Naive thymus-derived CD4-positive, alpha-beta T cell (primary cell): ENCODE measurements at regions not wholly inside any gene's neighbourhood (a gene's known extent, or its start where the extent isn't known, plus 50 kb on each side); places are given as distances from the start of the nearest gene placed in this dataset.

ENCODE experiments used
- ATAC-seq: fragments of 150-1000 bp; cut with Tn5 transposase; 2 replicates; pipeline ENCODE4 v1.10.0; 2021; ENCODE audit warnings: mild to moderate bottlenecking, moderate library complexity
- CTCF ChIA-PET: fragments of 350-600 bp; sonication (Branson Sonifier 250); formaldehyde crosslinking; loops from one replicate; lab custom pipeline; 2021; ENCODE audit warnings: antibody characterized with exemption; lab: Charles Lee
- POLR2A ChIA-PET: fragments of 350-600 bp; sonication (Branson Sonifier 250); formaldehyde crosslinking; loops from one replicate; lab custom pipeline; 2021; ENCODE audit warnings: antibody characterized with exemption, inconsistent platforms; lab: Charles Lee
- DNase-seq, 9 donors: peaks; one replicate each; pipeline versions ENCODE4 v3.0.0 to v3.0.0-alpha.2; 2020 to 2022; ENCODE audit warnings: mixed read lengths in 1 of 9
- H3K27ac ChIP-seq: one replicate; pipeline ENCODE4 v1.7.0; 2013; ENCODE audit warnings: mild to moderate bottlenecking, low read depth, low read length, moderate library complexity
- H3K27me3 ChIP-seq, 2 donors: one replicate each; pipeline ENCODE4 v1.7.0; 2013; ENCODE audit warnings: low read length in 2 of 2, mild to moderate bottlenecking in 2 of 2, moderate library complexity in 2 of 2; ENCODE audit not compliant: control insufficient read depth in 2 of 2, insufficient read depth in 2 of 2
- H3K36me3 ChIP-seq, 3 experiments: 1 replicate in 2 of 3; 2 replicates in 1 of 3; pipeline ENCODE4 v1.7.0; 2013; ENCODE audit warnings: low read length in 3 of 3, mild to moderate bottlenecking in 3 of 3, moderate library complexity in 1 of 3; ENCODE audit not compliant: insufficient read depth in 3 of 3, control insufficient read depth in 2 of 3
- H3K4me1 ChIP-seq, 2 donors: one replicate each; pipeline ENCODE4 v1.7.0; 2013; ENCODE audit warnings: low read length in 2 of 2, mild to moderate bottlenecking in 2 of 2, moderate library complexity in 1 of 2; ENCODE audit not compliant: control insufficient read depth in 2 of 2, insufficient read depth in 2 of 2
- H3K4me3 ChIP-seq: 2 replicates; pipeline ENCODE4 v1.7.0; 2013; ENCODE audit warnings: mild to moderate bottlenecking, low read length
- H3K9me3 ChIP-seq, 3 experiments: 1 replicate in 2 of 3; 2 replicates in 1 of 3; pipeline ENCODE4 v1.7.0; 2013; ENCODE audit warnings: low read length in 3 of 3; ENCODE audit not compliant: control insufficient read depth in 2 of 3
- H3K27ac Mint-ChIP-seq, 9 donors: one replicate each; pipeline ENCODE4 v1.8.0; 2020 to 2022; ENCODE audit warnings: mixed read lengths in 9 of 9, mild to moderate bottlenecking in 8 of 9, moderate library complexity in 5 of 9, inconsistent platforms in 2 of 9
- H3K27me3 Mint-ChIP-seq, 5 donors: one replicate each; pipeline ENCODE4 v1.8.0; 2021 to 2022; ENCODE audit warnings: mixed read lengths in 5 of 5, mild to moderate bottlenecking in 1 of 5
- H3K36me3 Mint-ChIP-seq, 5 donors: one replicate each; pipeline ENCODE4 v1.8.0; 2020 to 2022; ENCODE audit warnings: mixed read lengths in 5 of 5, mild to moderate bottlenecking in 3 of 5, inconsistent platforms in 1 of 5
- H3K4me1 Mint-ChIP-seq, 7 donors: one replicate each; pipeline ENCODE4 v1.8.0; 2020 to 2022; ENCODE audit warnings: mixed read lengths in 7 of 7, mild to moderate bottlenecking in 3 of 7, inconsistent platforms in 1 of 7
- H3K4me3 Mint-ChIP-seq, 10 donors: one replicate each; pipeline ENCODE4 v1.8.0; 2020 to 2022; ENCODE audit warnings: mild to moderate bottlenecking in 10 of 10, mixed read lengths in 10 of 10, moderate library complexity in 6 of 10, inconsistent platforms in 2 of 10
- H3K9me3 Mint-ChIP-seq, 11 donors: one replicate each; pipeline ENCODE4 v1.8.0; 2020 to 2022; ENCODE audit warnings: mixed read lengths in 11 of 11, mild to moderate bottlenecking in 4 of 11, inconsistent platforms in 1 of 11, moderate library complexity in 1 of 11
- intact Hi-C, 2 donors: fragments of 100-400 bp; cut with micrococcal nuclease; formaldehyde crosslinking; loops; one replicate each; pipeline ENCODE4 v1.15.1; 2023

DNA sequence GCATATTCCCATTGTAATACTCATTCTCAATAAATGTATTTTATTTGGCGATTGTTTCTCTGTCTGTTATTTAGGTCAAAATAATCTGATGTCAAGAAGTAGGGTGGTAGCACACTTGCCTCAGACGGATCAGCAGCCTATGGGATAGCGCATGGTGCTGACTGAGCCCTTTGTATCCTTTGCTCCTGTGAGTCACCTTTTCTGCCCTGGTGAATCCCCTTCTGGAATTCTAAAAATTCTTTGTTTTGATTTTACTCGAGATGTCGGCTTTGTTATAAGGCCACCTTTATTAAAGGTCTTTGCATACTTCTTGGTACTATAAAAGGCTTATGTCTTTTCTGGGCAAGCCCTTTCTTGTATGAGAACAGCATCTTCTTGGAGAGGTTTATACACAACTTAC, 1187.8 kb downstream of the CDH9 start:
- Mint-ChIP-seq H3K9me3 (peaks cover 2 to 26% (median 7%) of the 10 kb centered on the region in 11 donors), H3K4me1 (no peaks in the 10 kb centered on the region), H3K27ac (no peak overlapping the region), H3K27me3 (no peaks in the 10 kb centered on the region), H3K36me3 (no peaks in the 10 kb centered on the region), H3K4me3 (no peak overlapping the region)
- POLR2A ChIA-PET, result no interaction called here
- H3K4me1 ChIP-seq, result no peaks in the 10 kb centered on the region
- DNase-seq (no peak), ATAC-seq (no peak)
- no peaks in the 10 kb centered on the region for H3K27me3 ChIP-seq
- peaks cover 0 to 13% (median 0%) of the 10 kb centered on the region in 3 experiments for H3K9me3 ChIP-seq
- no peak overlapping the region for H3K27ac ChIP-seq
- no peak overlapping the region for H3K4me3 ChIP-seq
- H3K36me3 ChIP-seq, result no peaks in the 10 kb centered on the region
- CTCF ChIA-PET, result no interaction called here
- intact Hi-C loops, result no loop called here

DNA sequence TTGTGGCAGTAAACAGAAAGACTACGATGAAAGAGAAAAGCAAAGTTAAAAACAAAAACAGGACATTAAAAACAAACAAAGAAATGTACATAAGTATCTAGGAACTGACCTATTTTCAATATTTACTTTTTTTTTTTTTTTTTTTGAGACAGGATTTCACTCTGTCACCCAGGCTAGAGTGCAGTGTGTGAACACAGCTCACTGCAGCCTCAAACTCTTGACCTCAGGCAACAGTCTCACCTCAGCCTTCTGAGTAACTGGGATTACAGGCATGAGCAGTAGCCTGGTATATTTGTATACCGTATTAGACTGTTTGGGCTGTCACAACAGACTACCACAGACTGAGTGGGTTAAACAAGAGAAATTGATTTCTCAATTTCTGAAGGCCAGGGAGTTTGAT, 1189.1 kb downstream of the CDH9 start:
- Mint-ChIP-seq H3K27ac (no peak overlapping the region), H3K9me3 (peaks cover 2 to 29% (median 7%) of the 10 kb centered on the region in 11 donors), H3K27me3 (no peaks in the 10 kb centered on the region), H3K4me1 (no peaks in the 10 kb centered on the region), H3K36me3 (no peaks in the 10 kb centered on the region), H3K4me3 (no peak overlapping the region)
- Histone ChIP-seq H3K36me3 (no peaks in the 10 kb centered on the region), H3K27ac (no peak overlapping the region), H3K27me3 (no peaks in the 10 kb centered on the region), H3K4me1 (no peaks in the 10 kb centered on the region), H3K9me3 (peaks cover 0 to 13% (median 0%) of the 10 kb centered on the region in 3 experiments), H3K4me3 (no peak overlapping the region)
- no peak for ATAC-seq
- ChIA-PET CTCF (no interaction called here), POLR2A (no interaction called here)
- DNase-seq, result no peak
- intact Hi-C loops, result no loop called here

DNA sequence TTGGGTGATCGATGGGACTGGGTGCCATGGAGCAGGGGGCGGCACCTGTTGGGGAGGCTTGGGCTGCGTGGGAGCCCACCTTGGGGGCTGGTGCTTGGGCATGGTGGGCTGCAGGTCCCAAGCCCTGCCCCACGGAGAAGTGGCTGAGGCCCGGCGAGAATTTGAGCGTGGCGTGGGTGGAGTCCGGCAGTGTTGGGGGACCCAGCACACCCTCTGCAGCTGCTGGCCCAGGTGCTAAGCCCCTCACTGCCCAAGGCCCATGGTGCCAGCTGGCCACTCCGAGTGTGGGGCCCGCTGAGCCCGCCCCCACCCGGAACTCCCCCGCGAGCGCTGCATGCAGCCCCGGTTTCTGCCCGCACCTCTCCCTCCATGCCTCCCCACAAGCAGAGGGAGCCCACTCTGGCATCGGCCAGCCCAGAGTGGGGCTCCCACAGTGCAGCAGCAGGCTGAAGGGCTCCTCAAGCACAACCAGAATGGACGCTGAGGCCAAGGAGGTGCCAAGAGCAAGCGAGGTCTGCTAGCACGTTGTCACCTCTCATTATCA, 1178.6 kb upstream of the CDH10 start:
- CTCF ChIA-PET, result no interaction called here
- POLR2A ChIA-PET, result no interaction called here
- Mint-ChIP-seq H3K4me1 (no peaks in the 10 kb centered on the region), H3K27me3 (no peaks in the 10 kb centered on the region), H3K36me3 (no peaks in the 10 kb centered on the region), H3K9me3 (peaks cover 0 to 16% (median 4%) of the 10 kb centered on the region in 11 donors), H3K27ac (no peak overlapping the region), H3K4me3 (no peak overlapping the region)
- H3K27me3 ChIP-seq, result no peaks in the 10 kb centered on the region
- H3K4me3 ChIP-seq, result no peak overlapping the region
- no peaks in the 10 kb centered on the region for H3K4me1 ChIP-seq
- no peaks in the 10 kb centered on the region for H3K9me3 ChIP-seq
- DNase-seq (no peak), ATAC-seq (no peak)
- intact Hi-C loops, result no loop called here
- no peaks in the 10 kb centered on the region for H3K36me3 ChIP-seq
- no peak overlapping the region for H3K27ac ChIP-seq
